HFF-Myc (cell line): ENCODE measurements at regions not wholly inside any gene's neighbourhood (a gene's known extent, or its start where the extent isn't known, plus 50 kb on each side); places are given as distances from the start of the nearest gene placed in this dataset.

Experiments
- DNase-seq: peaks from one replicate; pipeline ENCODE4 v3.0.0-alpha.2; 2011; ENCODE audit warnings: low read depth; ENCODE audit errors: extremely low read depth
- H3K4me3 ChIP-seq: replicated peaks from 2 replicates; pipeline ENCODE4 v1.5.1; 2011; ENCODE audit warnings: low read depth, mild to moderate bottlenecking, control low read depth, low read length
- TF ChIP-seq, protein P1 (sequence below): IDR thresholded peaks from 2 replicates; pipeline ENCODE4 v1.5.1; 2012; ENCODE audit warnings: mild to moderate bottlenecking, low read depth, low read length, control low read depth; ENCODE audit errors: missing control alignments

DNA sequence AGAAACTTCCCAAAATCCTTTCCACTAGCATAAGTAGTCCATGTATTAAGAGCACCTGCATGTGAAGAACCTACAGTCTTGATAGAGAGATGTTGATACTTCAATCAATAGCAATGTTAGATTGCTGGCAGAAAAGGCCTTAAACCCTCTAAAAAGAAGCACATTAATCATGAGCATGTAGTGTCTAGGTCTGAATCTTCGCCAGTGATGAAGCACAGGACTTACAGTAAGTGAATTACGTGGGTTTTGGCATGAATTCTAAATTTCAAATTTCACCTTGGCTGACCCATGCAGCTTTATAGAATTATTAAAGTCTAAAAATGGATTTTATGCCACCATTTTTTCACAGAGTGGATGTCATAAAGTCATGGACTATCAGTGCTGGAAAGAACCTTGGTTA is 791.6 kb upstream of the NOVA1 start:
- no peak for DNase-seq
- H3K4me3 ChIP-seq = no peak overlapping the region
- TF ChIP-seq, protein P1, sequence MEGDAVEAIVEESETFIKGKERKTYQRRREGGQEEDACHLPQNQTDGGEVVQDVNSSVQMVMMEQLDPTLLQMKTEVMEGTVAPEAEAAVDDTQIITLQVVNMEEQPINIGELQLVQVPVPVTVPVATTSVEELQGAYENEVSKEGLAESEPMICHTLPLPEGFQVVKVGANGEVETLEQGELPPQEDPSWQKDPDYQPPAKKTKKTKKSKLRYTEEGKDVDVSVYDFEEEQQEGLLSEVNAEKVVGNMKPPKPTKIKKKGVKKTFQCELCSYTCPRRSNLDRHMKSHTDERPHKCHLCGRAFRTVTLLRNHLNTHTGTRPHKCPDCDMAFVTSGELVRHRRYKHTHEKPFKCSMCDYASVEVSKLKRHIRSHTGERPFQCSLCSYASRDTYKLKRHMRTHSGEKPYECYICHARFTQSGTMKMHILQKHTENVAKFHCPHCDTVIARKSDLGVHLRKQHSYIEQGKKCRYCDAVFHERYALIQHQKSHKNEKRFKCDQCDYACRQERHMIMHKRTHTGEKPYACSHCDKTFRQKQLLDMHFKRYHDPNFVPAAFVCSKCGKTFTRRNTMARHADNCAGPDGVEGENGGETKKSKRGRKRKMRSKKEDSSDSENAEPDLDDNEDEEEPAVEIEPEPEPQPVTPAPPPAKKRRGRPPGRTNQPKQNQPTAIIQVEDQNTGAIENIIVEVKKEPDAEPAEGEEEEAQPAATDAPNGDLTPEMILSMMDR = no peak

DNA sequence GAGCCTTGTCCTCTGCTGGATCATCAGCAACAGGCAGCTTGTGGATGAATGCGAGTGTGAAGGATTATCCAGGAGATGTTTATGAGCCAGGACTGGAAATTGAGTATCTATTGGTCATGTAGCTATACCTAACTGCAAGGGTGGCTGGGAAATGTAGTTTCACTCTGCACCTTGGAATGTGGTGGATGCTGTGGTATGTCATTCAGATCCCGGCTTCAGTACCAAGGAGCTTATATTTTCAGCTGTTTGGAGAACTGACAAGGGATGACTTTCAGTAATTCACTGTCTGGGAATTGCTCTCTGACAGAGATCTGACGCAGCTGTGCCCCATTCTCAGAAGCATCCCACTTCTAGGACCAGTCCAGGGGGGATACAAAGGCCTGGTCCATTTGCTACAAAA is 792.3 kb upstream of the NOVA1 start:
- no peak for DNase-seq
- no peak overlapping the region for H3K4me3 ChIP-seq
- TF ChIP-seq, protein P1 = no peak

DNA sequence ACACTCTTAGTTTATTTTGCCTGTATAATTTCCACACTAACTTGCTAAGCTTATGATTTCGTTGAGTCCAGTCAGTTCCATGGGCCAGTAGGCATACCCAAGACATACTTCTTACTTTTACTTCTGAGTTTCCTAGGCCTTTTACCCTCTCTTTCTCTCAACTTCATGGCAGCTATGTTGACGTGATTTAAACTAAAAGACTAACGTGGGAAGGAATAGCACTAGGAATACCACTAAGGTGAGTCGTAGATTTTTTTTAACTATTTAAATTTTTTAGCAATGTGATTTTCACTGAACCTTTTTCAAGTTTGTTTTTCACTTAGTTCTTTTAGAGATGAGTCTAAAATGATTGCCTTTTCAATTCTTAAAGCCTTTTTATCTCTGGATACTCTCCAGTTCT is 793.5 kb upstream of the NOVA1 start:
- TF ChIP-seq, protein P1 = no peak
- no peak overlapping the region for H3K4me3 ChIP-seq
- no peak for DNase-seq

DNA sequence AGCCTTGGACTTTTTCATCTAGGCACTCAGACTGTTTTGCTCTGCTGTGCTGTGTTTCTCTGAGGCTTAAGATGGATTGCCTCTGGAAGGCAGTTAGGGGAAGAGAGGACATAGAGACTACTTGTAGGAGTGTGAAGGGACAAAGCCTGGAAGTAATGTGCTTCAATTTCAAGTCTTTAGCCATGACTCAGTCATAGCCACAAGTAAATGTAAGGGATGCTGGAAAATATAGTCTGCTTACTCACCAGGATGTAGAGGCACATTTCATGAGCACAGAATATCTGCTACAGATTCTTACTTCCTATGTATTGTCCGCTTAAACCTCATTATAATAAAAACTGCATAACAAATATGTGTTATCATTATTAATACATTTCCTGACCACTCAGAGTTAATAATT is 794.3 kb upstream of the NOVA1 start:
- TF ChIP-seq, protein P1 = no peak
- DNase-seq = no peak
- no peak overlapping the region for H3K4me3 ChIP-seq

DNA sequence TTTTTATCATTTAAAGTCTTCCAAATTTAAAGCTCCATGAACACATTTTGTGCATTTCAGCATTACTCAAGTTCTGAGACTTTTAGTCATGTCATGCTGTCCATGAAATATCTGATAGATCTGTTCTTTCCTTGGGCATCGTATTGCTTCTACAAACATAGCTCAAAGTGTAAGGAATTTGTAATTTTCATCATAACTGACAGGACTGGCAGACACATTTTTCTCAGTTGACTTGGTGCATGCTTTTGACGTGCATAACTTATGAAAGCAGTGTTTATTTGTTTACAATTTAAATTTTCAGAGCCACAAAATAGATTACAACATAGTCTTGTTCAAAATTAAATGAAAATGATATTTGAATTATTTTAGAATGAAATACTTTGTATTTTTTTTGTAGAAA is 812.1 kb upstream of the NOVA1 start:
- H3K4me3 ChIP-seq = no peak overlapping the region
- no peak for DNase-seq
- TF ChIP-seq, protein P1 = no peak

DNA sequence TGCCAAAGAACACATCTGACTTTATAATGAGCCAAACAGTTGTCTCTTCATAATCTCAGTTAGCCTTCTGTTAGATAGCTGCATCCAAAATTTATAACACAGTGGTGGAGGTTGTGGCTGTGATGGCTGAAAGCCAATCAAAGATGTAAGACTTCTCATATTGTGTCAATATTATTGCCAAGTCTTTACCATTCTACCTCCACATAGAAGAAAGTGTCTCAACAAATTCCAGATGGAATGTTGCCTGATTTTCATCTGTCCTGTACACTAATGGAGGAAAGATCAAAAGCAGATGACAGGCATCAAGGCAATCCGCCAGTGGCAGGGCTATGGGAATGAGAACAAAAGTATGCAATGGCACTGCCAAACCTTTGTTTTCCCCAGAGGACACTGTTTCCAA is 813.1 kb upstream of the NOVA1 start:
- DNase-seq = no peak
- no peak overlapping the region for H3K4me3 ChIP-seq
- TF ChIP-seq, protein P1 = no peak

DNA sequence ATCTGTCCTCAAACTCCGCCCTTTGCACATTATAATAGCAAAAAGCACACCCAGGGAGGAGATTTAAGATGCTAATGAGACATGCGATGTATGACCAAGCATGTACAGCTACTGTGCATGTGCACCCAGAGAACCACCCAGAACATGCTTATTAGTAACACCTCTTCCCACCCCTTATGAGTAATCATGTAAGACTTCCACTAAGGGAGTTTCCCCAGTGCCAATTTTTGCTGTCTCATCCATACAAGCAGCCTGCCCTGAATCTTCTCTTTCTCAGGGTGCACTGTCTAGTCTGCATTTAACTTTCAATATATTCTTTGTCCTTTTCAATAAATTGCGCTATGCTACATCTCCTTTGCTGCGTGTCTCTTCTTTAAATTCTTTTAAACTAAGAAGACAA is 830.0 kb upstream of the NOVA1 start:
- DNase-seq = no peak
- no peak overlapping the region for H3K4me3 ChIP-seq
- TF ChIP-seq, protein P1 = no peak
